HS-27A (cell line): ENCODE measurements at regions not wholly inside any gene's neighbourhood (a gene's known extent, or its start where the extent isn't known, plus 50 kb on each side); places are given as distances from the start of the nearest gene placed in this dataset.
A peak's percentile ranks its signal among the peaks of the same experiment; 100 is the strongest.

Source experiments
- DNase-seq: peaks from one replicate; pipeline ENCODE4 v3.0.0-alpha.2; 2012; ENCODE audit warnings: low read depth, missing footprints

DNA sequence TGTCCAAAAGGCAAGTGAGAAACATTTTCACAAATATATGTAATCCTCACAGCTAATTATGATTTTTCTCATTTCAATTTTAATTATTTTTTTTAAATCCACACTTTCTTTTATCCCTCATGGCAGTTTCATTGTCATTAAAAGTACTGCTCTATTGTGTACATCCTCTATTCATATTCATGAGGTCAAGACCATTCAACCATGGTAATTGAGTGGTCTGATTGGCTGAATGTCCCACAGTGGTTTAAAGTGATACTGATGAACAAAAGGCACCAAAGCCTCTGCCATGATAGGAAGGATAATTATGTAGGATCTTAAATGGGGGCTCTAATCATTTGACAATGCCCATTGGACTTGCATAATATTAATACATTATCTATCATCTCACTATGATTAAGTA lies 108.4 kb upstream of the EPHA4 start:
- DNase-seq, result no peak

DNA sequence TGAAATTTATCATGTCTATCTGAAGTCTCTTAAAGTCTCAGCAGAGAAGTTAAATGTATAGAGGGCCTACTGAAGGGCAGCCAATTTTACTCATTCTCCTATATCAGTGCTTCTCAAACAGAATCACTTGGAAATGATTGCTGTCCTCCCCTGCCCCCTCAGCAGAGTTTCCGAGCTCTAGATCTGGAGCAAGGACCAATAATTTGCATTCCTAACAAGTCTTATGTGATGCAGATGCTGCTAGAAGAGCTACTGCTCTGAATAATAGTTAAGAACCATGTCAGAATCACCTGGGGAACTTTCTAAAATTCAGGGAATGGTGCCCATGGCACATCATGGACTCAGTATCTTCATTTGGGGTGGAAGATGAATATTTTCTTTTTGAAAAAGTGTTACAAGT lies 105.6 kb upstream of the EPHA4 start:
- no peak for DNase-seq

DNA sequence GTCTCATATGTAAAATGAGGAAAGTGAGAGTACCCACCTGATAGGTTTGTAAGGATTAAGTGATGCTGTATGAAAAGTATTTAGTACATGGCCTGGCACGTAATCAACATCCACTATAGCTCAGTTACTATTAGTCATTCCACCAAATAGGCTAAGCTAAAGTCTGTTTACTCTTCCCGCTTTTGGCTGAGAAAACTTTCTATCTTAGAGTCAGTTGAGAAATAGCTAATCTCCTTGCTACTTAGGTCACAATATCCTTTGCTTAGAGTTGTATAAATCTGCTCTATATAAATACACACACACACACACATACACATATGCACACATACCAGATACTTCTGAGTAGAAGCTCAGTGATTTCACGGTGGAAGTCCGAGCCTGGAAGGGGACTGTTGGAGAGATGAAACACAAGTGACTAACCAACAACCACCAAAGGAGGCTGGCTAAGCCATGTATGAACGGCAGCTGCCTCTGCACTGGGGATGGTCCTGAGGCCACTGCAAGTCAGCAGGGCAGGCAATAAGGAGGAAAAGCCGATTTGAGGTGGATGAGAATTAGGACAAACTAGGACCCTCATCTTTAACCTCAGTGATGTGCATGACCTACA lies 104.6 kb upstream of the EPHA4 start:
- no peak for DNase-seq

DNA sequence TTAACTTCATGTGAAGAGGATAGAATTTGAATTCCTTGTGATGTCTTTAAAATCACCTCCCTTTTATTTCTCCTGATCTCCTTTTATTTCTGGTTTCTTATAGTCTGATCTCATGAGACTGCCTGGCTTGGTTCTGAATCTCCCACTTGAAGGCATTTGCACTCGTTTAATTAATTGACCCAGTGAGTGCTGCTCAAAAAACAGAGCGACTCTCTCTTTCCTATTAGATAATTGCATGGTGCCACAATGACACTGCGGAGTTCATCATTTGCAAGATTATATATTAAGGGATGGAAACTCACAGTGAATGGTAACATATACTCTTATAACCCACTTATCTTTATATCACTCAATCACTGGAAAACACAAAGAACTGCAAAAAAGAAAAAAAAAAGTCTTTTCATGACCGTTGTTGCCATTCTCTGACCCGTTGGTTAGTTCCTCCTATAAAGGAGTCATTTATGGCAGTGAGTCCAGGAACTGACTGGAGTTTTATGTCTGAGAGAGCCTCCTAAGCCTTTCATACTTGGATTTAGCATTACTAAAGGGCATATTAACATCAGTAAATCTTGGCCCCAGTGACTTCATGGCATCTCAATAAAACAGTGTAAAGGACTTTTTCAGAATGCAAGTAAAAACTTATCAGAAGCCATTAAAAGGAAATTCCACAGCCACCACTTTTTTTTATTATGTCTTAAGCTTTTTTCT lies 103.3 kb upstream of the EPHA4 start:
- DNase-seq, result no peak

DNA sequence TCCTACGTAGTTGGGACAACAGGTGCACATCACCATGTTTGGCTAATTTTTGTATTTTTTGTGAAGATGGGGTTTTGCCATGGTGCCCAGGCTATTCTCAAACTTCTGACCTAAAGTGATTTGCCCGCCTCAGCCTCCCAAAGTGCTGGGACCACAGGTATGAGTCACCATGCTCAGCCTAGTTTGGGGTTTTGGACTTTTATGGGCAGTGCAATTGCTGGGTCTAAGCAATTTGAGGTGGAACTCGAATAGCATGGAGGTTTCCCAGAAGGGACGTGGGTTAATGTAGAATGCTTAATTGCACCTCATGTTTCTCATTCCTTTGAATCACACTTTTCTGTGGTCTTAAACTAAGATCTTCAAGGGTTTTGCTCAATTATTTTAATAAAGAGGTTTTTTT lies 102.3 kb upstream of the EPHA4 start:
- no peak for DNase-seq

DNA sequence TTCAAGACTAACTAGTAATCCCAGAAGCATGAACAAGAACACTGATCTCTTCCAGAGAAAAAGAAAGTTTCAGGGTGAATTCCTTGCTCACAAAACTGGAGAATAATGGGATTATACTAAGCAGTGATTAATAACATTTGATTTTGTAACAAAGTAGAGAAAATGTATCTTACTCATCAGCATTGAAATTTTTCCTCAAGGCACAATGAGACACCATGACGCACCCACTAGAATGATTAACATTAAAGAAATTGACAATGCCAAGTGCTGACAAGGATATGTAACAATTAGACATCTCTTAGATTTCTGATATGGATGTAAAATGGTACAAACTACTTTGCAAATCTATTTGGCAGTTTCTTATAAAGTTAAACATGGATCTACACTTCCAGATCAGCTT lies 101.1 kb upstream of the EPHA4 start:
- no peak for DNase-seq

DNA sequence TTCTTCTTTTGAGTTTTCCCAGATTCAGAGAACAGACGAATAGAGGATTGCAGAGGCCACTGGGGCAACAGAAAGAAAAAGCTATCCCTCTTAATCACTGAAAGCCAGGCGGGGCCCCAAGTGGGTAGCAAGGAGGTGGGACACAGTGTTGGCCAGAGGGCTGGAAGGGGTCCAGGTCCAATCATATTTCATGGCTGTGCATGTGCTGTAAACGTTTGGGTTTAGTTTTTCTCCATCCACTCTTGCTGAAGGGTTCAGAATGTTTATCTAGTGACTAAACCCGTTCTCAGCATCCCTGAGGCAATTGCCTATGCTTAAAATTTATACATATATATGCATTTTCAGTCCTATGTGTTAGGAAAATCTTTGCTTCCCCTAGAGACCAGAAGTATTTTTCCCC lies 99.4 kb upstream of the EPHA4 start:
- no peak for DNase-seq

DNA sequence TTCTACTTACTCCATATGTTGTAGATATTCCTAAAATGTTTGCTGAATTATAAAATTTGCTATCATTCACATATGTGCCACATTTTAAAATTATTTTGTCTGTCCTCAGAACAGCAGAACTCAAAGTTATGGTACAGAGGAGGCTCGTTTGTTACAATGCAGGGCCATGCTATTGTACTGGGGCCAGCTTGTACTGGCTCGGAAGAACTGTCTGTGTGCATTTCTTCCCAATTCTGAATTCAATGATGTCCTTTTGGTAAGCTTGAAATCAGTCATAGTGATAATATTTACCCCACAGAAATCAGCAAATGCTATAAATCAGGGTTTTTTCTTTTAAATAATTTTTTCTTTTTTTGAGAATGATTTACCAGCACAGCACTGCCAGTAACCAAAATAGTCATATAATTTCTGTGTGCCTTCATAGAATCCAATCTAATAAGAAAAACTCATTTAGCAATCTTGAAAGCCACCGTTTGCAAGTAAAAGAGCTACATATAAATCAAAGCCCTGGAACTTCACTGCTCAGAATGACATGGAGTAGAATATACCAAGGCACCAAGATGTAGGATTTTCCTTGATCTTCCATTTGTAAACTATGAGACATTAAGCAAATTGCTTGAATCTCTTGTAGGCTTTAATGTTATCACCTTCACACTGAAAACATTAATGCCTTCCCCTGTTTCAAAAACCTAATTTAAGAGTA lies 90.7 kb upstream of the EPHA4 start:
- no peak for DNase-seq

DNA sequence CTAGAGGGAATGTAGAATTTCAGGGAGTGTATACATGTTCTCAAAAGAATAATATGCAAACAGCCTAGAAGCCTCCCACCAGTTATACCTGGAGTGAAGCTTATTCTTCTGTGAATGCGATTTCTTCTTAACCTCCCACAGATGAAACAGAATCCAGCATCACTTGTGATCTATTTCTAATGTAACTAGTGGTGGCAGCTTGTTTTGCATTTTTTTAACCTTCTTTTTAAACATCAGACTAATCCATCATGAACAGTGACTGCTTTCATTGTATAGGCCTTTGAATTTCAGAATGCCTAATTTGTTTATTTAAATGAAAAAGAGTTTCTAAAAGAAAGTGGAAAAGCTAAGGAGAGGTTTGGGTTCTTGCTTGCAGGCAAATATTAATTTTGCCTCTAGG lies 85.7 kb upstream of the EPHA4 start:
- DNase-seq, result no peak

DNA sequence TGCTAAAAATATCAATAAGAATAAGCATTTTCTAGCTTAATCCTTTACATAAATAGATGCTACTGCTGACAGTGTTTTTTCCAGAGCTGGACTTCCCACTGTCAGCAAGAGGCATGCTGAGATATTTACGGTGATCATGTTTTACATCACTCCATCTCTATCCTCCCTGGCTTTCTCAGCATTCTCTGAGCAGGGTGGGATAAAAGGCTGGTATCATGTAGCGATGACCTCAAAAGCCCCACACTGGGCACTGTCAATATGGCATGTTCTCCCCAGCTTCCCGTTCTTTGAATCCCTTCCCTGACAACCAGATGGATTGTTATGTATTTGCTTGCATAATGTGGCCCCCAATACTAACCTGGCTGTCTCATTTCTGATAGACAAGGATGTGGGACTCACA lies 83.2 kb upstream of the EPHA4 start:
- no peak for DNase-seq

DNA sequence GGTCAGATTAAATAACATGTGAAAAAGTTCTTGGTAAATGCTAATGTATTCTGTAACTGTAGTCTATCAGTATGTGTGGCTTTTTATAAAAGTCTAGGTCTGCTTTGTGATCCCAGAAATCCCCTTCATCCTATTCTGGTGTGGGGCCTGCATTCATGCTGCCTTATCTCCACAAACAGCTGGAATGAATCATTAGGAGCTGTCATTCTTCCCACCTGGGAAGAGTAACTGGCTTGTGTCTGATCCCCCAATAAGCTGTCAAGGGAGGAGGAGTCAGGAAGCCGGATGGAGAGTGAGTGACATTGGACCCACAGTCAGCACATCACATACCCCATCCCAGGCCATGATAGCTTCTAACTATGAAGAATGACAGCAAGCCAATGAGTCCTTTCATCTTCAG lies 81.1 kb upstream of the EPHA4 start:
- no peak for DNase-seq

DNA sequence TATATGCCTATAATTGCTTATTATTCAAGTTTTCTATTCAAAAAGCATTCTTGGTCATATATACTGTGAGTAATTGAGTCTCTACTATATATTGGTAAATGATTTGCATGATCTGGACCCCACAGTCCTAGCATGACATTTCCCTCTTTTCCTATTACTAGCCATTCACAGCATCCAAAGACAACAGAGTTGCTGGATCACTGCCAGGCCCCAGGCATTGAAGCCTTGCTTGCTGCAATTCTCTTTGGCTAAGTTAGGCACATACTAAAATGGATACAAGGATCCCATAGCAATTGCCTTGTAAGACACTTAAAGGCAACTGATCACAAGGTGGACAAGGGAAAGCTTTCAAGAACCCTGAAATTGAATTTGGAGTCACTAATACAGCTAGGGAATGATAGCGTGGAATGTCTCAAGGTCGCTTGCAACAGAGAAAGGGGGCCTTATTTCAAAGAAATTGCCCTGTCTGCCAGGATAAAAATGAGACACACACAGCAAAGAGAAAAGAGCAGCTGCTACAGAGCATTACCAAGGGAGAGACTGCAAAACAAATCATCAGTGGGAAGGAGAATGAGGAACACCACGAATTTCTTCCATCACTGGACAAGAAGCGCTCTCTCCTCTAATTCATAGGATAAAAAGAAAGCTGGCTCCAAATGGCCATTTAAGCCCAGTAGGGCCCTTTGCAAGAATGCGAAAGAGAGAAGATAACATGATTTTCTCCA lies 77.1 kb upstream of the EPHA4 start:
- no peak for DNase-seq

DNA sequence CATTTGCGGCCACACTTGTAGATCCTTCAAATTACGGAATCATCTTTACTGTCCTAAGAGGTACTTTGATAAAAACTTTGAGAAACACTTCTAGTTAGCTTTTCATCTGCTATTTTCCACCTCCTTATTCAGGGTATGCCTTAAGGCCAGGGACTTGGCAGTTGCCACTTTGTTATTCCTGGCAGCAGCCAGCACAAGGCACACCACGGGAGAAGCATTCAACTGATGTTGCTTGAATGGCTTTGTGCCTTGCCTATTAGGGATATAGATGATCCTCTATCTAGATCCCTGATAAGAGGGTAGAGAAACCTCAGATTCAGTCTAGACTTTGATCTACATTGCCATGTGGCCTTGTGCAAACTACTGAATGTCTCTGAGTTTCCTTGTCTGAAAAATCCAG lies 70.3 kb upstream of the EPHA4 start:
- no peak for DNase-seq

DNA sequence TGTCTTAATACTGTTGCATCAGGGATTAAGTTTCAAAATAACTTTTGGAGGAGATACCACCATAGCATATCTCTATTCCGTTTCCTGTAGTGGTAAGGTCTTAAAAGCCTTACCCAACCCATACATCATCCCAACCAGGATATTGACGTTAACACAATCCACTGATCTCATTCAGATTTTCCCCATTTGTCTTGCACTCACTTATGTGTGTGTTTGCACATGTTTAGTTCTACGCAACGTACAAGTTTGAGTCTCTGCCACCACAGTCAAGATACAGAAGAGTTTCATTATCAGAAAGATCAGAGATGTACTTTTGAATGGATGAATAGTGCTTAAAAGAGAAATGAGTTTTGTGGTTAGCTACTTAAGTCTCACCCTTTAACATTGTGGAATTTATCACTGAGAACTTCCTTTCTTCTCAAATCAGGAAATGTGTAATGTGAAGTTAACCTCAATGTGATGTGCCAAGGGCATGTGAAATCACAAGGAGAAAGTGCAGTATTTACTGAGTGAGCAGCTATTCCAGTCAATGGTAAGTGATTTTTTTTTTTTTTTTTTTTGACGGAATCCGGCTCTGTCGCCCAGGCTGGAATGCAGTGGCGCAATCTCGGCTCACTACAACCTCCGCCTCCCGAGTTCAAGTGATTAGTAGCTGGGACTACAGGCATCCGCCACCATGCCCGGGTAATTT lies 69.2 kb upstream of the EPHA4 start:
- DNase-seq, result no peak

DNA sequence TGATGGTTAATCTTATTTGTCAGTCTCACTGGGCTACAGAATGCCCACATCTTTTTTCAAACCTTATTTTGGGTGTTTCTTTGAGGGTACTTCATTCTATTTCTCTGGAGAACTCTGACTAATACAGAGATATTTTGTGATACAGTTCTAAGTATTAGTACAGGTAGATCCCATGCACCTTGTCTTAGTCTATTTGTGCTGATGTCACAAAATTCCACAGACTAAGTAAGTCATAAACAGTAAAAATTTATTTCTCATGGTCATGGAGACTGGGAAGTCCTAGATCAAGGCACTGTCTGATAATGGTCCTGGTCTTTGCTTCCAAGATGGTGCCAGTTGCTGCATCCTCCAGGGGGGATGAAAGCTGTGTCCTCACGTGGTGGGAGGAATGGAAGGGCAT lies 68.6 kb upstream of the EPHA4 start:
- DNase-seq, result no peak

DNA sequence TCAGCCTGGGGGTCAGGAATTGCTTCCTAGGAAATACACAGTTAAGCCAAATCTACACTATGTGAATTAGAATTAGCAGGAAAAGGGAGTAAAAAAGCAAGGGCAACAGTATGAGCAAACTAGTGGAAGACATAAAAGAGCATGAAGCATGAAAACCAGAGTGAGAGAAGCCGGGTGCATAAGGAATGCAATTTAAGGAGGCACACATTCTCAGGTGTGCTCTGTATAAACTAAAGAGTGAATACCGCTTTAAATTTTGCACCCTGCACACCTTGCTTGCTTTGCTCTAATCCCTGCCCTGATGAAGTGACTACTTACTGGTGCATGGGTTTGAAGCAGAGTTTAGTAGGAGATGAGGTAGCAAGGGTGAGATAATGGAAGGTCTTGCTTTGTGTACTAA lies 65.7 kb upstream of the EPHA4 start:
- no peak for DNase-seq

DNA sequence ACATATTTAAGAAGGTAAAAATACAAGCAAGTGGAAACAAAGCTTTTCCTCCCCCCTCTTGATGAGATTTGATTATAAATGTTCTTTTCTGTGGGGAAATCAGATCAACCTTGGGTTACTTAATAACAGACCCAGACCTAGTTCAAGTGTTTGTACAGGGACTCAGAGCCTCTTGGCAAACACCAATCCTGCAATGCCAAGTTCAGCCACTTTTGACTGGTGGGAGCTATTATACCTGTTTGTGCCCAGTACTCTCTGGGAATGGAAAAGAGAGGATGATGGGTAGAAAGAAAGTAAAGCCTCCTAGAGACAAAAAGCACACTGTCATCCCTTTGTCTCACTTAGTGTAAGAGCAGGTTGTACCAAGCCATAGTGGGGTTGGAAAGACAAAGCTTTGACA lies 63.8 kb upstream of the EPHA4 start:
- DNase-seq, result no peak

DNA sequence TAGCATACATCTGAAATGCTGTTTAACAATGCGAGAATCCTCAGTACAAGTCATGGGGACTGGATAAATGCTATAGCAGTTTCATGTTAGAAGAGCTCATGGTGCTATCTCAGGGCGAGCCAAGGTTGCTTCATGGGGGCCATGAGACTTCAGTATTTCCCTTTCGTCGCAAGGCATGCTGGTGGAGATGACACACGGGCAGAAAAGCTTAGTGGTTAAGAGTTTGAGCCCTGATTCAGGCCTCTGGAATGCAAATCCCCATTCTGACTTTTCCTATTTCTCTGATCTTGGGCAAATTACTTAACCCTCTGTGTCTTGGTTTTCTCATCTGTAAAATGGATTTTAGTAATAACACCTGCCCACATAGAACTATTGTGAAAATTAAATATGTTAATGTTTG lies 57.4 kb upstream of the EPHA4 start:
- peak; percentile 50 for DNase-seq

DNA sequence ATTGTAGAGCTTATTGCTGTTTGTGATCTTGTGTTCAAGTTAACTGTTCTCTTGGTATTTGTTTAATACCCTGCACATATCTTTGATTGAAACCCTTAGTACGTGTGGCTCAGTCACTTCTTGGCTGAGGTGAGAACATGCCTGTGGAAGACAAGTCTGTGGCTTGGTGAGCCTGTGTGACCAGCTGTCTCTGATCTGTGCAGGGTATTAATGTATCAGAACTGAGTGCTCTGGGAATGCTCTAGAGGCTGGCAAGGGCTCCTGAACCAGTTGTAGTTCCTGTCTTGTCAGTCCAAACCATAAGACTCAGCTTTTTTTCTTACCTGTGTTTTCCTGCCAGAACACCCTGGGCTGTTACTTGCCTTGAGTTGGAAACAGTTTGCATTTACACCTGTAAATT lies 52.4 kb upstream of the EPHA4 start:
- no peak for DNase-seq
